Peyer's patch (tissue), 4 donors: ENCODE measurements at regions not wholly inside any gene's neighbourhood (a gene's known extent, or its start where the extent isn't known, plus 50 kb on each side); places are given as distances from the start of the nearest gene placed in this dataset.

Source experiments
- POLR2A ChIP-seq, 2 donors: fragments of 450-650 bp; IDR thresholded peaks; one replicate each; pipeline ENCODE4 v1.5.1; 2017; ENCODE audit warnings: antibody characterized with exemption in 2 of 2, mild to moderate bottlenecking in 2 of 2, moderate library complexity in 2 of 2
- TF ChIP-seq, protein P1 (sequence below), 6 experiments: fragments of 450-650 bp in 4 of 6; fragments of 200-600 bp in 2 of 6; sonication (generic) in 1 of 6; IDR thresholded peaks; one replicate each; pipeline ENCODE4 v1.5.1; 2017 to 2019; ENCODE audit warnings: antibody characterized with exemption in 6 of 6, mild to moderate bottlenecking in 3 of 6, moderate library complexity in 1 of 6

DNA sequence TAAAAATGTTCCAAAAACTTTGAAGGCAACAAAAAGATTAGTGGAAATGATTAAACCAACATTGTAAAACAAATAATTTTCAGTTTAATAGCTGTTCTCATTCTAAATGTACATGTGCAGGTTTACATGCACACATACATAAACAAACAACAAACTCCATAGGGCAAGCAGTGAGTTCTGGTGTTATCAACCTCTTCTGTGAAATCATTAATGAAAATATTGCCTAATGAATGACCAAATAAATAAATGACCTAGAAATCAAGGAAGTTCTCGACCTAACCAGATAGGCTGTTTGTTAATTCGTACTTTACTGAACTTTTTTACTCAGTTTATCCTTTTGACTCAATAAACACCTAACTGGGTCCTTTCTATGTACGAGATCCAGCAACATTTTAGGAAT lies 165.5 kb upstream of the RORB start:
- TF ChIP-seq, protein P1, sequence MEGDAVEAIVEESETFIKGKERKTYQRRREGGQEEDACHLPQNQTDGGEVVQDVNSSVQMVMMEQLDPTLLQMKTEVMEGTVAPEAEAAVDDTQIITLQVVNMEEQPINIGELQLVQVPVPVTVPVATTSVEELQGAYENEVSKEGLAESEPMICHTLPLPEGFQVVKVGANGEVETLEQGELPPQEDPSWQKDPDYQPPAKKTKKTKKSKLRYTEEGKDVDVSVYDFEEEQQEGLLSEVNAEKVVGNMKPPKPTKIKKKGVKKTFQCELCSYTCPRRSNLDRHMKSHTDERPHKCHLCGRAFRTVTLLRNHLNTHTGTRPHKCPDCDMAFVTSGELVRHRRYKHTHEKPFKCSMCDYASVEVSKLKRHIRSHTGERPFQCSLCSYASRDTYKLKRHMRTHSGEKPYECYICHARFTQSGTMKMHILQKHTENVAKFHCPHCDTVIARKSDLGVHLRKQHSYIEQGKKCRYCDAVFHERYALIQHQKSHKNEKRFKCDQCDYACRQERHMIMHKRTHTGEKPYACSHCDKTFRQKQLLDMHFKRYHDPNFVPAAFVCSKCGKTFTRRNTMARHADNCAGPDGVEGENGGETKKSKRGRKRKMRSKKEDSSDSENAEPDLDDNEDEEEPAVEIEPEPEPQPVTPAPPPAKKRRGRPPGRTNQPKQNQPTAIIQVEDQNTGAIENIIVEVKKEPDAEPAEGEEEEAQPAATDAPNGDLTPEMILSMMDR (IDR thresholded peaks at IDR 0.05) = no peak
- TF ChIP-seq POLR2A (IDR thresholded peaks at IDR 0.05) = no peak
